Neural cell (in vitro differentiated cells): ENCODE measurements at regions not wholly inside any gene's neighbourhood (a gene's known extent, or its start where the extent isn't known, plus 50 kb on each side); places are given as distances from the start of the nearest gene placed in this dataset.
"Not testable (repeated sequence)": the region's sequence is repeated elsewhere in the genome, so short reads cannot be mapped to it uniquely, and the experiment has no call there.

ENCODE experiments used
- CTCF ChIP-seq: fragments of 450-650 bp; IDR thresholded peaks from 2 replicates; pipeline ENCODE4 v1.5.1; 2014; ENCODE audit warnings: antibody characterized with exemption, mild to moderate bottlenecking, moderate library complexity; ENCODE audit not compliant: poor library complexity, severe bottlenecking
- EP300 ChIP-seq: fragments of 450-650 bp; conservative IDR thresholded peaks from 2 replicates; pipeline ENCODE4 v1.6.1; 2014; ENCODE audit warnings: antibody characterized with exemption, mild to moderate bottlenecking, moderate library complexity; ENCODE audit not compliant: poor library complexity, severe bottlenecking

- not testable (repeated sequence) for TF ChIP-seq CTCF, EP300
These were observed 77.8 kb upstream of the PODXL start for GRCh38 chr7:131634197-131634596.
